Endothelial cell of umbilical vein (primary cell): ENCODE measurements at regions not wholly inside any gene's neighbourhood (a gene's known extent, or its start where the extent isn't known, plus 50 kb on each side); places are given as distances from the start of the nearest gene placed in this dataset.

Source experiments
- BruUV-seq: library from RNA; stranded (reverse); fragments of 400-500 nt; replicated peaks from 2 replicates; lab custom pipeline; 2021; lab: Mats Ljungman, UMichigan
- CTCF ChIA-PET: fragments of 300-600, 350-600 bp; sonication (Branson Sonifier 250); formaldehyde crosslinking; loops from one replicate; lab custom pipeline; 2021; ENCODE audit warnings: antibody characterized with exemption, inconsistent platforms; lab: Charles Lee
- POLR2A ChIA-PET: fragments of 300-600, 350-600 bp; sonication (Branson Sonifier 250); formaldehyde crosslinking; loops from one replicate; lab custom pipeline; 2021; ENCODE audit warnings: antibody characterized with exemption, inconsistent platforms; lab: Charles Lee
- DNase-seq: peaks from one replicate; pipeline ENCODE4 v3.0.0-alpha.2; 2011; ENCODE audit warnings: low read depth, low spot score
- FAIRE-seq: peaks from 2 replicates; lab custom pipeline; 2011; peaks lifted over from hg19 to GRCh38; lab: Jason Lieb, UNC
- H2AFZ ChIP-seq: 2 replicates; pipeline ENCODE4 v1.6.0; 2012; ENCODE audit warnings: low read depth, low read length, control low read depth, inconsistent platforms
- H3K27ac ChIP-seq: 2 replicates; pipeline ENCODE4 v1.5.1; 2011; ENCODE audit warnings: low read depth, mild to moderate bottlenecking, control low read depth, low read length, moderate library complexity; ENCODE audit not compliant: insufficient read depth
- H3K27me3 ChIP-seq, 2 experiments: 2 replicates each; pipeline versions ENCODE4 v1.6.0 to v1.6.1; 2011; ENCODE audit warnings: low read length in 2 of 2, mixed read lengths in 1 of 2; ENCODE audit not compliant: control insufficient read depth in 2 of 2, insufficient read depth in 2 of 2
- H3K36me3 ChIP-seq, 2 experiments: 2 replicates in 1 of 2; 3 replicates in 1 of 2; pipeline ENCODE4 v1.5.1; 2011; ENCODE audit warnings: low read length in 2 of 2, mild to moderate bottlenecking in 1 of 2, moderate library complexity in 1 of 2; ENCODE audit not compliant: control insufficient read depth in 2 of 2, insufficient read depth in 2 of 2; ENCODE audit errors: extremely low read depth in 1 of 2
- H3K4me1 ChIP-seq: 3 replicates; pipeline ENCODE4 v1.5.1; 2011; ENCODE audit warnings: mild to moderate bottlenecking, low read length; ENCODE audit not compliant: control insufficient read depth, insufficient read depth; ENCODE audit errors: extremely low read depth
- H3K4me2 ChIP-seq: 2 replicates; pipeline ENCODE4 v1.6.1; 2011; ENCODE audit warnings: low read length, control low read depth, mixed read lengths; ENCODE audit not compliant: insufficient read depth
- H3K4me3 ChIP-seq, 3 experiments: fragments of 200-600 bp in 1 of 3; sonication (generic), shearing (Covaris generic) in 1 of 3; replicated peaks in 1 of 3; 2 replicates each; pipeline ENCODE4 v1.5.1; 2011 to 2016; ENCODE audit warnings: control low read depth in 3 of 3, low read length in 3 of 3, mild to moderate bottlenecking in 2 of 3, inconsistent platforms in 1 of 3, low read depth in 1 of 3, moderate library complexity in 1 of 3; ENCODE audit not compliant: insufficient read depth in 1 of 3
- H3K79me2 ChIP-seq: 2 replicates; pipeline ENCODE4 v1.6.0; 2012; ENCODE audit warnings: low read length, inconsistent platforms; ENCODE audit not compliant: control insufficient read depth, insufficient read depth
- H3K9ac ChIP-seq: replicated peaks from 2 replicates; pipeline ENCODE3; 2011; ENCODE audit warnings: low read length, control low read depth; ENCODE audit not compliant: insufficient read depth; ENCODE audit errors: extremely low read depth
- H3K9me1 ChIP-seq: replicated peaks from 3 replicates; pipeline ENCODE4 v1.6.0; 2011; ENCODE audit warnings: mild to moderate bottlenecking, low read length; ENCODE audit not compliant: control insufficient read depth, insufficient read depth; ENCODE audit errors: extremely low read depth
- H3K9me3 ChIP-seq: replicated peaks from 2 replicates; pipeline ENCODE4 v1.5.1; 2012; ENCODE audit warnings: low read length, inconsistent platforms; ENCODE audit not compliant: control insufficient read depth, insufficient read depth
- H4K20me1 ChIP-seq: replicated peaks from 2 replicates; pipeline ENCODE3; 2011; ENCODE audit warnings: mild to moderate bottlenecking, low read length; ENCODE audit not compliant: control insufficient read depth, insufficient read depth; ENCODE audit errors: extremely low read depth
- CTCF ChIP-seq, 2 donors: IDR thresholded peaks; 1 replicate in 1 of 2; 2 replicates in 1 of 2; pipeline ENCODE4 v1.5.1; 2011; ENCODE audit warnings: low read length in 2 of 2, mild to moderate bottlenecking in 2 of 2, moderate library complexity in 2 of 2, control low read depth in 1 of 2, inconsistent platforms in 1 of 2, low read depth in 1 of 2; ENCODE audit not compliant: insufficient read depth in 1 of 2; ENCODE audit errors: extremely low read depth in 1 of 2
- EZH2 ChIP-seq: IDR thresholded peaks from 2 replicates; pipeline ENCODE4 v1.6.1; 2012; ENCODE audit warnings: borderline replicate concordance, low read depth, mild to moderate bottlenecking, moderate library complexity, low read length, inconsistent platforms; ENCODE audit not compliant: severe bottlenecking
- FOS ChIP-seq: IDR thresholded peaks from 2 replicates; pipeline ENCODE4 v1.6.1; 2011; ENCODE audit warnings: mild to moderate bottlenecking, low read length, moderate library complexity, borderline replicate concordance; ENCODE audit not compliant: insufficient read depth
- GATA2 ChIP-seq: IDR thresholded peaks from 2 replicates; pipeline ENCODE4 v1.7.0; 2011; ENCODE audit warnings: low read depth, mild to moderate bottlenecking, moderate library complexity, mixed read lengths, low read length; ENCODE audit not compliant: insufficient read length, insufficient read depth
- JUN ChIP-seq: IDR thresholded peaks from 2 replicates; pipeline ENCODE4 v1.6.1; 2011; ENCODE audit warnings: borderline replicate concordance, low read depth; ENCODE audit not compliant: insufficient read length, insufficient read depth
- MAX ChIP-seq: IDR thresholded peaks from 2 replicates; pipeline ENCODE4 v1.6.1; 2011; ENCODE audit not compliant: insufficient read depth, insufficient read length
- MYC ChIP-seq: IDR thresholded peaks from one replicate; pipeline ENCODE4 v1.6.1; 2011; ENCODE audit warnings: mild to moderate bottlenecking, low read depth, low read length
- POLR2A ChIP-seq: IDR thresholded peaks from 2 replicates; pipeline ENCODE4 v1.6.1; 2012; ENCODE audit warnings: low read depth, mild to moderate bottlenecking, control low read depth, low read length
- POLR2AphosphoS5 ChIP-seq: IDR thresholded peaks from 2 replicates; pipeline ENCODE4 v1.6.1; 2012; ENCODE audit warnings: low read depth, mild to moderate bottlenecking, control low read depth, low read length, moderate library complexity; ENCODE audit not compliant: insufficient read depth
- dilution Hi-C: fragments of 300-500 bp; cut with MboI; formaldehyde crosslinking; loops from one replicate; pipeline ENCODE4 v1.15.0; 2019; ENCODE audit warnings: low sequenced_read_pairs; ENCODE audit not compliant: extremely low pct_ligation_motif_present
- intact Hi-C: fragments of 100-400 bp; cut with micrococcal nuclease; formaldehyde crosslinking; loops from one replicate; pipeline ENCODE4 v1.10.0; 2022

DNA sequence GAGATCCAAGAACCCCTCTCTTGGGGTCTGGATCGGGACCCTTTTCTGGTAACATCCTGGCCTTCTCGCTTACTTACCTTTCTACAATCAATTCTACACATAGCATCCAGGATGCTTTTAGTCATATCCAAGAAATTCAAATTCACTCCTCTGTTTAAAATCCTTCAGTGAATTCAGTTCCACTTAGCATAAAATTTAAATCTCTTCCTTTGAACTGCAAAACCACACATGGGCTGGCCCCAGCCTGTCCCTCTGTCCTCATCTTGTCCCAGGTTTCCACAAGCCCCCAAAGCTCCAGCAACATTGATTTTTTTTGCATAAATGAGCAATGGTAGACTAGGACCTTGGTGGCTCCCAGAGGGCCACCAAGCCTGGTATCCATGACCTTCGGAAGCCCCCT lies 96.4 kb upstream of the C16orf82 start:
- Histone ChIP-seq H3K4me1 (no peaks in the 10 kb centered on the region), H3K4me2 (no peak overlapping the region), H3K79me2 (no peaks in the 10 kb centered on the region), H3K27ac (no peak overlapping the region), H4K20me1 (no peaks in the 10 kb centered on the region), H3K9me3 (peaks cover 2% of the 10 kb centered on the region), H3K27me3 (no peaks in the 10 kb centered on the region), H3K9me1 (no peaks in the 10 kb centered on the region), H3K36me3 (no peaks in the 10 kb centered on the region), H3K4me3 (no peak overlapping the region), H2AFZ (no peak overlapping the region), H3K9ac (no peak overlapping the region)
- TF ChIP-seq JUN (no peak), POLR2AphosphoS5 (no peak), MAX (no peak), POLR2A (no peak), EZH2 (no peak), MYC (no peak), GATA2 (no peak), FOS (no peak)
- FAIRE-seq: no peak
- no peak for DNase-seq
- intact Hi-C loops (no loop called here), dilution Hi-C loops (no loop called here)
- no TSS peak for BruUV-seq
- CTCF ChIA-PET: no interaction called here
- POLR2A ChIA-PET: no interaction called here

DNA sequence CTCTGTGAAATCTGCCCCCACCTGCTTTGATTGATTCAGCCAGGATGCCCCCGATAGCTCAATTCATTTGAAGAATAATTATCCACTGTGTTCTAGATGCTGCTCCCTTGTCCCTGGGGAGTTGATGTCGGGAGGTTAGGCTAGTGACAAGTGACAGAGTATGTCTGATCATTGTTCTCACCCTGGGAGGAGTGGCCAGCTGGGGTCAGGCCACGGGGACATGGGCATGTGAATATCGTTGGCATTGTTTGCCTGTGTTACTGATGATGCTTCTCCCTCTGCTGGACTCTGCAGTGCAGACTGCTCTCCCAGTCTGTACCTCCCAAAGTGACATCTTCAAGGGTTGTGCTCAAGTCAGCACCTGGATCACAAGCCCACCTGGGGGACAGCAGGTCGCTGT lies 89.9 kb upstream of the C16orf82 start:
- dilution Hi-C loops: no loop called here
- Histone ChIP-seq H3K36me3 (no peaks in the 10 kb centered on the region), H3K4me2 (no peak overlapping the region), H3K4me3 (no peak overlapping the region), H3K9me1 (no peaks in the 10 kb centered on the region), H3K9ac (no peak overlapping the region), H3K27me3 (no peaks in the 10 kb centered on the region), H3K9me3 (no peaks in the 10 kb centered on the region), H3K27ac (no peak overlapping the region), H3K79me2 (no peaks in the 10 kb centered on the region), H4K20me1 (no peaks in the 10 kb centered on the region), H2AFZ (no peak overlapping the region), H3K4me1 (no peaks in the 10 kb centered on the region)
- no peak for TF ChIP-seq EZH2
- no peak for TF ChIP-seq MAX
- TF ChIP-seq POLR2A: no peak
- no peak for TF ChIP-seq JUN
- TF ChIP-seq GATA2: no peak
- no peak for TF ChIP-seq POLR2AphosphoS5
- no peak for TF ChIP-seq CTCF (IDR thresholded peaks at IDR 0.05; ENCODE audit: extremely low read depth in 1 of 2, insufficient read depth in 1 of 2, low read depth in 1 of 2, low read length in 2 of 2)
- TF ChIP-seq MYC: no peak
- TF ChIP-seq FOS: no peak
- DNase-seq: no peak
- CTCF ChIA-PET: interaction anchor here (0.6 kb wide), 1 partner anchor 133 kb away, joined by 5 read pairs; no protein-coding TSS in a partner anchor
- BruUV-seq: no TSS peak
- no peak for FAIRE-seq
- POLR2A ChIA-PET: no interaction called here
- intact Hi-C loops: no loop called here
